A549 (cell line): ENCODE measurements at regions not wholly inside any gene's neighbourhood (a gene's known extent, or its start where the extent isn't known, plus 50 kb on each side); places are given as distances from the start of the nearest gene placed in this dataset.
"Not testable (repeated sequence)": the region's sequence is repeated elsewhere in the genome, so short reads cannot be mapped to it uniquely, and the experiment has no call there.

Experiments used
- ATAC-seq, 2 experiments: fragments of 200-7000 bp in 1 of 2; fragments of >200 bp in 1 of 2; cut with Nextera tagmentation in 1 of 2; cut with Tn5 transposase in 1 of 2; 3 replicates each; pipeline versions ENCODE4 v1.8.0 to v1.9.1; 2018 to 2020; ENCODE audit warnings: mild to moderate bottlenecking in 1 of 2, moderate library complexity in 1 of 2
- CTCF ChIA-PET: fragments of 300-600 bp; sonication (Branson Sonifier 250); formaldehyde crosslinking; extraction: SDS; loops from one replicate; lab custom pipeline; 2021; ENCODE audit warnings: antibody characterized with exemption, inconsistent platforms; lab: Yijun Ruan, JAX
- POLR2A ChIA-PET: fragments of 350-600 bp; formaldehyde crosslinking; extraction: SDS; loops from one replicate; lab custom pipeline; 2021; ENCODE audit warnings: antibody characterized with exemption, inconsistent platforms; lab: Yijun Ruan, JAX
- DNase-seq, 2 experiments: peaks; one replicate each; pipeline versions ENCODE4 v3.0.0 to v3.0.0-alpha.2; 2011 to 2016; ENCODE audit warnings: low read depth in 1 of 2, low spot score in 1 of 2
- FAIRE-seq: peaks from 2 replicates; lab custom pipeline; 2011; peaks lifted over from hg19 to GRCh38; lab: Jason Lieb, UNC
- H3K27ac ChIP-seq, 2 experiments: fragments of >200 bp; sonication (Bioruptor Twin); formaldehyde crosslinking; 3 replicates each; pipeline ENCODE4 v1.5.1; 2016 to 2017
- H3K4me1 ChIP-seq: fragments of >200 bp; sonication (Bioruptor Twin); formaldehyde crosslinking; 3 replicates; pipeline ENCODE4 v1.6.1; 2016
- H3K4me2 ChIP-seq: fragments of >200 bp; sonication (Bioruptor Twin); formaldehyde crosslinking; 3 replicates; pipeline ENCODE4 v1.6.1; 2016
- H3K4me3 ChIP-seq: fragments of >200 bp; sonication (Bioruptor Twin); formaldehyde crosslinking; 3 replicates; pipeline ENCODE4 v1.5.1; 2016
- H3K9me3 ChIP-seq: fragments of >200 bp; sonication (Bioruptor Twin); formaldehyde crosslinking; 3 replicates; pipeline ENCODE4 v1.6.1; 2016
- BHLHE40 ChIP-seq: IDR thresholded peaks from 2 replicates; pipeline ENCODE4 v1.6.1; 2012; ENCODE audit warnings: low read depth, low read length, inconsistent platforms
- CEBPB ChIP-seq, 2 experiments: fragments of >200 bp in 1 of 2; sonication (Bioruptor Twin) in 1 of 2; formaldehyde crosslinking in 1 of 2; IDR thresholded peaks; 2 replicates each; pipeline ENCODE4 v1.6.1; 2012 to 2016
- CHD4 ChIP-seq: fragments of 200-600 bp; sonication (generic); IDR thresholded peaks from 2 replicates; pipeline ENCODE4 v1.6.1; 2016; ENCODE audit warnings: antibody characterized with exemption, mild to moderate bottlenecking, borderline replicate concordance
- EHF ChIP-seq: fragments of 250-450 bp; sonication (Bioruptor Pico); IDR thresholded peaks from 2 replicates; pipeline ENCODE4 v1.5.0; 2020; ENCODE audit warnings: mild to moderate bottlenecking
- EP300 ChIP-seq, 2 experiments: fragments of >200 bp; sonication (Bioruptor Twin); formaldehyde crosslinking; IDR thresholded peaks; 2 replicates in 1 of 2; 3 replicates in 1 of 2; pipeline ENCODE4 v1.6.1; 2016 to 2017
- FOXS1 ChIP-seq: fragments of 250-450 bp; sonication (Bioruptor Pico); IDR thresholded peaks from 2 replicates; pipeline ENCODE4 v1.5.0; 2020; ENCODE audit warnings: mild to moderate bottlenecking, moderate library complexity
- HDAC2 ChIP-seq: fragments of 200-600 bp; sonication (generic); IDR thresholded peaks from 2 replicates; pipeline ENCODE4 v1.6.1; 2016
- HOXB13 ChIP-seq: fragments of 250-450 bp; sonication (Bioruptor Pico); IDR thresholded peaks from 2 replicates; pipeline ENCODE4 v1.5.0; 2020; ENCODE audit warnings: low read depth, mild to moderate bottlenecking, moderate library complexity
- HOXB5 ChIP-seq: fragments of 250-450 bp; sonication (Bioruptor Pico); IDR thresholded peaks from 2 replicates; pipeline ENCODE4 v1.5.0; 2020; ENCODE audit warnings: mild to moderate bottlenecking, moderate library complexity
- JUNB ChIP-seq: fragments of >200 bp; sonication (Bioruptor Twin); formaldehyde crosslinking; IDR thresholded peaks from 2 replicates; pipeline ENCODE4 v1.6.1; 2016
- KDM1A ChIP-seq: fragments of 200-600 bp; sonication (generic); IDR thresholded peaks from 2 replicates; pipeline ENCODE4 v1.6.1; 2016; ENCODE audit warnings: low read depth, mild to moderate bottlenecking
- MAFK ChIP-seq: fragments of 450-650 bp; IDR thresholded peaks from 2 replicates; pipeline ENCODE4 v1.6.1; 2014; ENCODE audit not compliant: partially characterized antibody
- MAZ ChIP-seq: fragments of 150-350 bp; IDR thresholded peaks from 2 replicates; pipeline ENCODE4 v1.6.1; 2014; ENCODE audit warnings: antibody characterized with exemption, low read depth, low read length, borderline replicate concordance
- MYC ChIP-seq: IDR thresholded peaks from 2 replicates; pipeline ENCODE4 v1.6.1; 2012; ENCODE audit warnings: mild to moderate bottlenecking, inconsistent platforms, low read length, improper control_type of control experiment, borderline replicate concordance
- PHF8 ChIP-seq: fragments of 200-600 bp; sonication (generic); IDR thresholded peaks from 2 replicates; pipeline ENCODE4 v1.6.1; 2016; ENCODE audit warnings: low read depth, mild to moderate bottlenecking, antibody characterized with exemption, moderate library complexity, borderline replicate concordance
- RARB ChIP-seq: fragments of 250-450 bp; sonication (Bioruptor Pico); IDR thresholded peaks from 2 replicates; pipeline ENCODE4 v1.8.0; 2021; ENCODE audit warnings: mild to moderate bottlenecking, moderate library complexity
- RCOR1 ChIP-seq: fragments of 150-350 bp; IDR thresholded peaks from 2 replicates; pipeline ENCODE4 v1.6.1; 2014; ENCODE audit warnings: antibody characterized with exemption, low read length, low read depth
- SREBF2 ChIP-seq: fragments of 450-650 bp; IDR thresholded peaks from 2 replicates; pipeline ENCODE4 v1.6.1; 2014; ENCODE audit warnings: mild to moderate bottlenecking, moderate library complexity
- TFCP2L1 ChIP-seq: fragments of 250-450 bp; sonication (Bioruptor Pico); IDR thresholded peaks from 2 replicates; pipeline ENCODE4 v1.5.0; 2021; ENCODE audit warnings: mild to moderate bottlenecking
- TP53 ChIP-seq: fragments of 250-450 bp; sonication (Bioruptor Pico); IDR thresholded peaks from 2 replicates; pipeline ENCODE4 v1.5.0; 2021; ENCODE audit warnings: mild to moderate bottlenecking, moderate library complexity
- ZFP36 ChIP-seq: fragments of 450-650 bp; IDR thresholded peaks from 2 replicates; pipeline ENCODE4 v1.6.1; 2014; ENCODE audit warnings: borderline replicate concordance; ENCODE audit not compliant: partially characterized antibody
- ZNF302 ChIP-seq: fragments of 250-450 bp; sonication (Bioruptor Pico); IDR thresholded peaks from 2 replicates; pipeline ENCODE4 v1.9.0; 2021; ENCODE audit warnings: inconsistent platforms, mild to moderate bottlenecking, moderate library complexity
- ZSCAN20 ChIP-seq: fragments of 250-450 bp; sonication (Bioruptor Pico); IDR thresholded peaks from 2 replicates; pipeline ENCODE4 v1.8.0; 2022; ENCODE audit warnings: mild to moderate bottlenecking, moderate library complexity
- WGBS: methylation state at CpG from one replicate; pipeline ENCODE4 v1.1.6; 2017; ENCODE audit errors: missing lambda C conversion rate; 5-methylcytosine and 5-hydroxymethylcytosine counted together
- TF ChIP-seq, protein P1 (sequence below): IDR thresholded peaks from 2 replicates; pipeline ENCODE4 v1.6.1; 2012; ENCODE audit warnings: low read depth, borderline replicate concordance
- TF ChIP-seq, protein P2 (sequence below): IDR thresholded peaks from 2 replicates; pipeline ENCODE4 v1.6.1; 2012

DNA sequence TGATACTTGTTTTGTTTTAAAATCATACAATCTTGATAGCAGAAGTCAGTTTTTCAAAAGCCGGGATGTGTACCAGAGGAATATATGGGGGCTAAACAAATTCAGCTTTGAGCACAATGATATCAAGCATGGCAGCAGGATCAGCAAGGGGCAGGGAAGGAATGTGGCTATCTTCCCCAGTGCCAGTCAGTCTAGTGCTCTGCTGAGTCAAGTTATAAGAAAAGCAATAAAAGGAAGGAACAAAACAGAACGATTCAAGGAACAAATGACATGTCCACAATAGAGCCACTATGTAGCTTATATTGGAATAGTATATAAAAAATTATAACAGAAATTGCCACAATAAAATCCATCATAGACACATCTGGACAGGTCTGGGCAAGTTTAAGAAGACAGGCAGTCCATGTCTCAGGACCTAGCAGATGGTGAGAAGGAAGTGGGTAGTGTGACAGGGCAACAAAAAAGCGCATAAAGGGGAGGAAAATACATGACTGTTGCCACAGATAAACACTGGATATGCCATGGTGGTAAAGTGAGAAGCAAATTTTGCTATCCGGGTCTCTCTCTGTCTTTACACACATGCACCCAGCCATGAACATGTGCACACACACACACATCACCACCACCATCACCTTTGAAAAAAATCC lies 518.2 kb upstream of the HTR2C start:
- CTCF ChIA-PET = interaction anchor here (1.0 kb wide), 1 partner anchor 10 kb away, joined by 3 read pairs; no protein-coding TSS in a partner anchor
- Histone ChIP-seq H3K27ac (no peak overlapping the region), H3K4me2 (no peak overlapping the region), H3K9me3 (no peaks in the 10 kb centered on the region), H3K4me1 (no peaks in the 10 kb centered on the region), H3K4me3 (no peak overlapping the region)
- ATAC-seq (no peak), DNase-seq (no peak), FAIRE-seq (no peak)
- POLR2A ChIA-PET = no interaction called here
- 44% methylated on average over 4 of the region's 4 CpGs for WGBS
- no peak for TF ChIP-seq ZSCAN20
- TF ChIP-seq HOXB5 (CRISPR knock-in tag) = no peak
- TF ChIP-seq SREBF2 = no peak
- TF ChIP-seq CEBPB (IDR thresholded peaks at IDR 0.05) = no peak
- TF ChIP-seq EP300 (IDR thresholded peaks at IDR 0.05) = no peak

DNA sequence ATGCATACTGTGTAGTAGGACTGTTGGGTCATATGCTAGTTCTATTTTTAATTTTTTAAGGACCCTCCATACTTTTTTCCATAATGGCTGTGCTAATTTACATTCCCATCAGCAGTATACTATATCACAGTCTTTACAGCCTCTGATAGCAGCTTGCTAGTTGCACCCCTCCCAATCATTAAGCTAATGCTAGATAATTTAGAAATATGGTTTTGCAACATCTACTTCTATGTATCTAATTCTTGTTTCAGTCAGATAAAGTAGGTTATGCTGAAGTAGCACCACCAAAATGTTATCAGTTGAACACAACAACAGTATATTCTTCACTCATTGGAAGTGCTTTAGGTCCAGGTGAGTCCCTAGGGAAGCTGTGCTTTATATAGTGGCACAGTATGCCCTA lies 522.7 kb upstream of the HTR2C start:
- no peak overlapping the region for H3K27ac ChIP-seq
- CTCF ChIA-PET = no interaction called here
- no peak overlapping the region for H3K4me2 ChIP-seq
- ATAC-seq = no peak
- H3K4me3 ChIP-seq = no peak overlapping the region
- H3K9me3 ChIP-seq = no peaks in the 10 kb centered on the region
- TF ChIP-seq HDAC2 (no peak), ZFP36 (no peak), KDM1A (no peak)
- TF ChIP-seq, protein P1, sequence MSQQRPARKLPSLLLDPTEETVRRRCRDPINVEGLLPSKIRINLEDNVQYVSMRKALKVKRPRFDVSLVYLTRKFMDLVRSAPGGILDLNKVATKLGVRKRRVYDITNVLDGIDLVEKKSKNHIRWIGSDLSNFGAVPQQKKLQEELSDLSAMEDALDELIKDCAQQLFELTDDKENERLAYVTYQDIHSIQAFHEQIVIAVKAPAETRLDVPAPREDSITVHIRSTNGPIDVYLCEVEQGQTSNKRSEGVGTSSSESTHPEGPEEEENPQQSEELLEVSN = no peak
- no peaks in the 10 kb centered on the region for H3K4me1 ChIP-seq
- DNase-seq = no peak
- no peak for FAIRE-seq
- POLR2A ChIA-PET = no interaction called here

DNA sequence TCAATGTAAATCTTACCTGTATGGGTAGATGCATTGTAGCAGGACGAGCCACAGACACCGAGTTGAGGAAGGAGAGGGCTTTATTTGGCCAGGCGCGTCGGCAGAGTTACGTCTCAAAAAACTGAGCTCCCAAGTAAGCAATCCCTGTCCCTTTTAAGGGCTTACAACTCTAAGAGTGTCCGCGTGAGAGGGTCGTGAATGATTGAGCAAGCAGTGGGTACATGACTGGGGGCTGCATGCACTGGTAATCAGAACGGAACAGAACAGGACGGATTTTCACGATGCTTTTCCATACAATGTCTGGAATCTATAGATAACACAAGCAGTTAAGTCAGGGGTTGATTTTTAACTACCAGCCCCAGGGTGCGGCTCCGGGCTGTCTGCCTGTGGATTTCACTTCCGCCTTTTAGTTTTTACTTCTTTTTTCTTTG lies 524.9 kb upstream of the HTR2C start:
- no peak overlapping the region for H3K4me3 ChIP-seq
- FAIRE-seq = no peak
- 52% methylated on average over 15 of the region's 15 CpGs for WGBS
- no peaks in the 10 kb centered on the region for H3K9me3 ChIP-seq
- no peak overlapping the region for H3K4me2 ChIP-seq
- DNase-seq = no peak
- CTCF ChIA-PET = no interaction called here
- POLR2A ChIA-PET = no interaction called here
- no peak overlapping the region for H3K27ac ChIP-seq
- ATAC-seq = no peak
- H3K4me1 ChIP-seq = no peaks in the 10 kb centered on the region
- no peak for TF ChIP-seq TP53
- no peak for TF ChIP-seq JUNB
- no peak for TF ChIP-seq HOXB13 (CRISPR knock-in tag)
- TF ChIP-seq, protein P2, sequence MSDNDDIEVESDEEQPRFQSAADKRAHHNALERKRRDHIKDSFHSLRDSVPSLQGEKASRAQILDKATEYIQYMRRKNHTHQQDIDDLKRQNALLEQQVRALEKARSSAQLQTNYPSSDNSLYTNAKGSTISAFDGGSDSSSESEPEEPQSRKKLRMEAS = no peak
- TF ChIP-seq MAZ = no peak
- TF ChIP-seq MAFK = no peak
- TF ChIP-seq CHD4 = no peak
- no peak for TF ChIP-seq PHF8
- TF ChIP-seq BHLHE40 = no peak
- TF ChIP-seq RARB (CRISPR knock-in tag) = no peak
- no peak for TF ChIP-seq MYC
- TF ChIP-seq RCOR1 = no peak
- TF ChIP-seq HDAC2 = no peak
- no peak for TF ChIP-seq EHF
- TF ChIP-seq ZNF302 (CRISPR knock-in tag) = no peak
- no peak for TF ChIP-seq FOXS1
- no peak for TF ChIP-seq TFCP2L1 (CRISPR knock-in tag)

DNA sequence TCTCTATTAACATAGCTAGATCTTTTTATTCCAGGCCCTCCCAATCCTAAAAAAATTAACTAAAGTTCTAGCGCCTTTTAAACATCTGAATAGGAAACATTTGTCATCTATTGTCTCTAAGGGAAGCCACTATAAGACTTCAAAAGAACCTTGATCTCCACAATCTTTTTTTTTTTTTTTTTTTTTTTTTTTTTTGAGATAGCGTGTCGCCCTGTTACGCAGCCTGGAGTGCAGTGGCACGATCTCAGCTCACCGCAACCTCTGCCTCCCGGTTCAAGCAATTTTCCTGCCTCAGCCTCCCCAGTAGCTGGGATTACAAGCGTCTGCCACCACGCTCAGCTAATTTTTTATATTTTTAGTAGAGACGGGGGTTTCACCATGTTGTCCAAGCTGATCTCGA lies 526.5 kb upstream of the HTR2C start:
- H3K9me3 ChIP-seq, FAIRE-seq, ATAC-seq, DNase-seq, H3K4me3 ChIP-seq, H3K4me2 ChIP-seq, CTCF ChIA-PET, POLR2A ChIA-PET, H3K27ac ChIP-seq, H3K4me1 ChIP-seq: not testable (repeated sequence)
- WGBS = 65% methylated on average over 11 of the region's 11 CpGs
